NCI-H187 (cell line): ENCODE measurements at regions not wholly inside any gene's neighbourhood (a gene's known extent, or its start where the extent isn't known, plus 50 kb on each side); places are given as distances from the start of the nearest gene placed in this dataset.

Source experiments
- DNase-seq, 2 experiments: peaks; one replicate each; lab custom pipeline; 2025; lab: John Stamatoyannopoulos, UW

DNA sequence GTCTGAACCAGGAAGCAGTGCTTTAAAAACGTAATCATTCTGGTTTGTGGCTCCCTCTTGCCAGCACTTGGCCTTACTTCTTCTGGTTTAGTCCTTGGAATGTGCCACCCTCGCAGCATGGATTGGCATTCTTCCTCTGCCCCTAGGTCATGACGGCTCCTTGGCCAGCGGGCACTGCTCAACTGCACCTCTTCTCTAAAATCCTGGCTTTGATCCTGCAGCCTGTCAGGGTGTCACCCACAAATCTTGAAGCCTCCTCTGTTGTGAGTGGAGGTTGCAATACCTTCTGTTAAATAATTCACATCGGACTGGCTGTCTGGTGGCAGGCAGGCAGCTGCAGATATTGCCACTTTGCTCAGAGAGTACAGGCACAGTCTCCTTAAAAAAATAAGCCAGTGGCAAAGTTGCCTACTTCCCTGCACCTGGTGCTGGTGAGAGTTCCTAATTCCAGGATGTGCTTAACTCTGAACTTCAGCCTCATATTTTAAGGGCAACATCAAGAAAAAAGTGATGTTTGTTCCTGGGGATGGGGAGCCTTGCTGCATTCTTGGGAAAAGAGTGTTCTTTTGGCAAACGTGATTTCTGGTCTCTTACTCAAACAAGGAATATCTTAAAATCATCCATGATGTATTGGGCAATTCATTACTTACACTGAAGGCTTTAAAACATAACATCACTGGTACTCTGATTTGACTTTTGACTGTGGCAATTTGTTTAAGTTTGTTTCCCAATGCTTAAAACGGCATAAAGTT is 179.8 kb downstream of the FOXA2 start:
- DNase-seq: no peak

- DNase-seq: no peak
Observed at GRCh38 chr20:22403632-22404361, 180.6 kb downstream of the FOXA2 start.

DNA sequence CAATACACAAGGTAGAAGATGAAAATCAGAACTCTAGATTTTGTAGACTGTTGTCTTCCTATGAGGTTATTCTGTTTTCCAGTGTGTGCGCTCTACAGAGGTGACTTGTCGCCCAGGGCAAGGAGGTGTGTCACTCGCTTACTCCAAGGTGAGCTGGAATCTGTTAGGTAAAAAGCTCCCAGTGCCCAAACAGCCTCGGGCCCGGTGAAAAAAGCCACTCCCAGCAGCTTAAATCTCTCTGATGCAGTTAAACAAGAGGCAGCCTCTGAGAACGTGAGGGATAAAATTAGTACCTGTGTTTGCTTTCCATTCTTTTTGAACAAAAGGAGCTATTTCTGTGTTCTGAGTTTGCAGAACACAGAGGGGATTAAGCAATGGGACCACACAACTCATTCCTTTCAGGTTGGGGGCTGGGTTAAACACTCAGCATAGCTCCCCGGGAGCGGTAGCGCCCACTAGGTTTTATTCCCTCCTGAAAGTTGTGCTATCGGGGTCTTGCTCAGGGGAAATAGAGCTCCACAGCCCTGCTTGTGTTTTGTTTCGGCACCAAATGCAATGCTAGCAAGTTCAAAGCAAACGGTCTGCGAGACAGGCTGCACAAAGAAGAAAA is 181.2 kb downstream of the FOXA2 start:
- no peak for DNase-seq

DNA sequence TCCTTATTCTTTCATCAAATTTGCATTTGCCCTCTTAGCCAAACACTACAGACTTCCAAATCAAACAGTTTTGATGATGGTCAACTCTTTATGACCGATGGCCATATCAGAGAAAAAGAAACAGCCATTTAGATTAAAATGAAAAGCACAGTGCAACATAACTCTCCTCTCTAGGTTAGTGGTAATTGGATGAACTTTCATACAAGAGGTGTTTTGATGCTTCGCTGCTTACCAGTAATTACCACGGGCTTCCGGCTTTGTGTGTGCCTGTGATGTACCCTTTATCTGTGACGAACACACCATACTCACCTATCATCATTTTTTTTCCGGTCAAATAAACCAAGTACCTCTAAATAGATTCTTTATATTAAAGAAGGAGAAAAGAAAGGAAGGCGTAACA is 181.8 kb downstream of the FOXA2 start:
- no peak for DNase-seq

DNA sequence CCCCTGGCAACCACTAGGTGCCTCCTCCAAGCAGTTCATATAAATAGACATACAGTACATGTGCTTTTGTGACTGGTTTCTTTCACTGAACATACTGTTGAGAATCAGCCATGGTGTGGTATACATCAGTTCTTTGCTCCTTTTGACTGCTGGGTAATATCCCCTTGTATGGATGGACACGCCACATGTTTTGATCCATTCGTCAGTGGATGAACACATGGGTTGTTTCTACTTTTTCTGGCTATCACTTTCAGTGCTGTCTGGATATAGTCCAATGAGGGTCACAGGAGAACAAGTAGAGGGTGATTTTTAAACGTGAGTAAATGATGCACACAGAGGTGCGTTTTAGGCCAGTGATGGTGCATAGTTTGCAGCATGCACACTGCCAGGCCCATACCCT is 183.9 kb downstream of the FOXA2 start:
- no peak for DNase-seq

GRCh38 chr20:22394583-22394982 is 189.8 kb downstream of the FOXA2 start:
- DNase-seq: no peak

DNA sequence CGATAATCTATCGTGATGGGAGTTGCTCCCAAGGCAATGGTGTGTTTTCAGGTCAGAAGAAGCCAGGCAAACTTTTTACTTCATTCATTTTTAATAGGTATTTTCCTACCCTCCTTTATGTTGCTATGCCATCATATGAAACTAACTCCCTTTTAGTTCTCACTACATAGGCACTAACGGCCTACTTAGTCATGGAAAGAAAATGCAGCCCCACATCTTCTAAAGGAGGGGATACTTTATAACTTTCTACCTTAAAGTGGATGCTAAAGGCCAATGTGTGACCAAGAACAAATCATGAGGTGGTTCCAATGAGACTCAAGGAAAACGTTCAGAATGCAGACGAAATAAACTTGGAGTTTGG is 193.8 kb downstream of the FOXA2 start:
- no peak for DNase-seq

GRCh38 chr20:22389836-22390542 is 194.4 kb downstream of the FOXA2 start:
- DNase-seq: no peak

- no peak for DNase-seq
Observed at GRCh38 chr20:22387452-22387851, 196.9 kb downstream of the FOXA2 start.

- no peak for DNase-seq
Observed at GRCh38 chr20:22386306-22386623, 198.1 kb downstream of the FOXA2 start.

DNA sequence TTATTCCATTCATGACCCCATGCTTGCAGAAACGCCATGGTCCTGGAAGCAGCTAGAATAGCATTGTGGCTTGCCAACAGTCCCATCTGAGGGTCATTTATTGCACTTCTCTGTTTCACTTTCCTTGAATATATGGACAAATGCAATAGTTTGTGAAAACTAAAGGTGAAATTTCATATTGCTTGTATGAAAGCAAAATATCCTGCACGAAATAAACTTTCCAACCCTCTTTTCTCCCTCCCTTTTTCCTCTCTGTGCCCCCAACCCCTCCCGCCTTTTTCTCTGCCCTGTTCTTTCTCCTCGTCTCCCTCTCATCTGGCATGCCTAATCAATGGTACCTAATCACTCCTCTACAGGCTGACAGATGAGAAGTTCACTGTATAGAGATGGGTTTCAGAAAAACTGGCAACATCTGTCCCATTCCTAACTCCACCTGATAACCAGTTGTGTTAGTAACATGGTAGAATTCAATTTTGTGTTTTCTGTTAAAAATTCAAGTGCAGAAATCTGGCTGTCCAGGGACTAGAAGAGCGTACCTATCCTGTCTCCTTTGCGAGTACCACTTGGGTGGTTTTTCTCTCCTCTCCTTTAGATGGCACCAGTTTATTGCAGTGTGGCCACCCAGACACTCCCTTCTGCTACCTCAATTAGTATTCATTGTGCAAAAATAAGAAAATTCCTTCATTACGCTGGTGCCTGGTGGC is 198.6 kb downstream of the FOXA2 start:
- no peak for DNase-seq

- DNase-seq: no peak
Observed at GRCh38 chr20:22384978-22385377, 199.4 kb downstream of the FOXA2 start.

DNA sequence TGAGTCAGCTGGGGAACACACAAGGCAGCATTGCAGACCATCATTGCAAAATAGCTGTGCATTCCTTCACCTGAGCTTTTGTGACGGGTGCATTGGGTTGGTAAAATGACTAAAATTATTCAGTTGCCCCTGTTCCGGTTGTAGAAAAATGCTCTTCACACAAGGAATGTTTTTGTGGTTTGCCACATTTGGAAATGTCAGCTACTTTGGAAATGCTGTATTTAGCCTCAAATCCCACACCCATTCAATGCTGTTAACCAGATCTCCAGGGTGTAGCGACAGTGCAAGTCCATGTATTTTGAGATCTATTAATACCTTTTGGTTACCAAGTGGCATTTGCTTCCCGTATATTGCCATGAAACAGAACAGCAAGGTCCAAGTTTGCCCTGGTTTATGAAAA is 201.2 kb downstream of the FOXA2 start:
- DNase-seq: no peak

- DNase-seq: no peak
Observed at GRCh38 chr20:22382742-22383141, 201.6 kb downstream of the FOXA2 start.

DNA sequence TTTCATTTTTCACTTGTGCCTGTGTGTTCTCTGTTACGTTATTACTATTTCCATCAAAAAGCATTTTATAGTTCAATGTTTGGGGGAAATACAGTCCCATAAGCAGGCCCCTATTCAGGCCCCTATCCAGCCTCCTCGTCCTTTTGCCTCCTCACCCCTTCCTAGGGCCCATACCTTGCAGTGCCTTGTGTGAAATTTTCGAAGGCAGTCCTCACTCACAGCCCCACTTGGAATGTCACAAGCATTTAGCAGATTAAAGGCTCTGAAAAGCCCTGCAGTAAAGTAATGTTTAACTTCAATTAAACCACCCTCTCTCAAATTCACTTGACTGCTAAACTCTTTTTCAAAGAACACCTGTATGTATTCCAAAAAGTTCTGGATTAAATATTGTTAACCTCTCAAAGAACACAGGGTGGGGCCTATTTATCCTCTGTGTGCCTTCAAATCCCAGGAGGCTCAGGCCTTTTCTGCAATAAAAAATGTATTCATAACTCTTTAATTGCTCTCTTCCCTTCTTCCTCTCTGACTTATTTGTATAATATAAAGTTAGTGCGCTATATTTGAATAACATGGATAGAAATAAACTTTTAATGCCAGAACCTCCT is 202.5 kb downstream of the FOXA2 start:
- DNase-seq: no peak

GRCh38 chr20:22379472-22379871 is 204.9 kb downstream of the FOXA2 start:
- DNase-seq: no peak

- DNase-seq: no peak
Observed at GRCh38 chr20:22374678-22375590, 209.4 kb downstream of the FOXA2 start.

- DNase-seq: no peak
Observed at GRCh38 chr20:22374066-22374465, 210.3 kb downstream of the FOXA2 start.

DNA sequence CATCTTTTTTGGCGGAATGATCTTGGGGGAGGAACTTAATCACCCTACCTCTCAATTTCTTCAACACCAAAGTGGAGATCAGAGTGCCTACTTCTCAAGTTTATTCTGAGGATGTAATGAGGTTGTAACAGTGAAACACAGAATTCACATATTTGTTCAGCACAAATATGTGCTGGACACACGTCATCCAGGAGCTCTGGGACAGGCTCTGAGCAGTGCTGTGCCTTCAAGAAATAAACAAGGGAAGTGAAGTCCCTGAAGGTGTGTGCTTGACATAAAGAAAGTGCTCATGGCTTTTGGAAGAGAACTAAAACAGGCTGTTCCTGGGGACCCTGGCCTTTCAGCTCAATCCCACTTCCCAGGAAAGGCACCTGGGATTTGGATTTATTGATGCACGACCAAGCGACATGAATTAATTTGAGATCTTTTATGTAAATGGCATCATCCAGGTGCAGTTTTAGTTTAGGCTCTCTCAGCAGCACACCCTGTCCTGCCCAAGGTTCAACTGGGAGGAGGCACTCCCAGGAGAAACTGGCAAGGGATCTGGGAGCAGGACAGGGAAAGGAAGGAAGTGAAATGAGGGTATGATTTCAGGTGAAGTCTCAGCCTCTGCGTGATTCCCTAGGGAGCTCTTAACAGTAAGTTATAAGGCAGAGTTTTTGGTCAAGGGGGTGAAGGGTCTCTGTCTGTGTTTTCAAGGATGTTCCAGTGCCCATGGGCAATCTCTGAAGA is 211.0 kb downstream of the FOXA2 start:
- no peak for DNase-seq

GRCh38 chr20:22371843-22372242 is 212.5 kb downstream of the FOXA2 start:
- DNase-seq: no peak
